ENCODE measurements at regions not wholly inside any gene's neighbourhood (a gene's known extent, or its start where the extent isn't known, plus 50 kb on each side); places are given as distances from the start of the nearest gene placed in this dataset.
A peak's percentile ranks its signal among the peaks of the same experiment; 100 is the strongest.

- no peak for DNase-seq
These were observed 61.6 kb upstream of the LAPTM5 start for GRCh38 chr1:30819244-30819571.

DNA sequence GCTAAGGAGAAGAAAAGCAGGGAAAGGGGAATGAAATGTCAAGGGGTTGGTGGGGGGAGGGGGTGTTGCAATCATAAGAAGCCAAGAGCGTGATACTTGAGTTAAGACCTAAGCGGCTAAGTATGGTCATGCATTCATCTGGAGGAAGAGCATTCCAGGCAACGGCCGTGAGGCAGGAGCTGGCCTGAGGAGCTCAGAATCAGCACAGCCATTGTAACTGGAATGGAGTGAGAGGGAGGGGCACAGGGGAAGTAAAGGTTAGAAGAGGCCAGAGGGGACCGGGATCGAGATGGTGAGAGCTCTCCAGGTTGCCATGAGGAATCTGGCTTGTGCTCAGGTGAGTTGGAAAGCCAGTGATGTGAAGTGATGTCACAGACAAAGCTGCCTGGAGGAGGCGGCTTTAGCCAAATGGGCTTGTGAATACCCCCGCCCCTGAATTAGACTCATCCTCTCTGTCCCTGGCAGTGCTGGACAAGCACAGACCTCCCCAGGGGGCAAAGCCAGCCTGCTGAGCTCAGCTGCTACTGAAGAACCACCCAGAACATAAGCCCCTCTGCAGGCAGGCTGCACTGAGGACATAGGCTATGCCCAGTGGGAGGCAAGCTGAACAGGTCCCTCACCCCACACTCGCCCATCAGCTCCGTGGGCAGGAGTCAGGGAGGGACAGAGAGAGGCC is 61.1 kb upstream of the LAPTM5 start:
- no peak for DNase-seq

DNA sequence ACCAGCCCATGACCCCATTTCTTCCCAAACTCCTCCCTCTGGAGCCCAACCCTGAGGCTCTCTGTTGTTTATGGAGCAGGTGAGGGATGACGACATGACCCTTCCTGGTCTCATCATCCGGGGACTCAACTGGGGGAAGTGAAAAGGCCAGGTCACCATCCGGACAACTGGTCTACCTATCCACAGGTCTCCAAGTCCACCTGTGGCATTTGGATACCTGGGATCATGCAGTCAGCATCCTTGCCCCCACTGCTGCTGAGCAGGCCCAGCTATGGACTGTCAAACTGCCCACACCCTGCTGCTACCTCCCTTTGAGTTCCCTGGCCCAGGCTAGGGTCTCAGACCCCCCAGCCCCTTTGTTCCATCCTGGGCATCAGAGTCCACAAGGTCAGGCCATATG is 60.0 kb upstream of the LAPTM5 start:
- DNase-seq = no peak

- no peak for DNase-seq
These were observed 59.5 kb upstream of the LAPTM5 start for GRCh38 chr1:30817077-30817438.

GRCh38 chr1:30816211-30817076 is 58.9 kb upstream of the LAPTM5 start:
- peak; percentile 85 for DNase-seq

- DNase-seq = no peak
These were observed 58.0 kb upstream of the LAPTM5 start for GRCh38 chr1:30815556-30815955.

GRCh38 chr1:30814292-30814691 is 56.7 kb upstream of the LAPTM5 start:
- DNase-seq = no peak

GRCh38 chr1:30812076-30812475 is 54.5 kb upstream of the LAPTM5 start:
- no peak for DNase-seq

DNA sequence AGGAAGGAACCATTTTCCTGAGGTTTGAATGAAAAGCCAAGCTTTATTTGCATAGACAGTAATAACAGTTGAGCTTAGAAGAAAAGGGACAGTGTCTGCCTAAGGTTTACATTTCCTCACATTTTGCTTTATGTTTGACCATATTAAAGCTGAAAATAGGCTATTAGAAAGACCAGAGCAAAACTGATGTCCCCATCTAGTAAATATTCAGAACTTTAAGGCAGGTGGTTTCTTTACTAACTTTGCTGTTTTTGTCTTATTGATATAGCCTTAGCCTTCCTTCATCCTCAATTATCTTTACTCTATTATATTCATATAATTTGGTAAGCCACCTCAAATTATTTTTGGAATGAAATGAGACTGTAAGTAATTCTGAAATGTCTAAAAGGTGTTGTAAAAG is 53.6 kb upstream of the LAPTM5 start:
- peak; percentile 4 for DNase-seq

GRCh38 chr1:30810416-30811080 is 53.0 kb upstream of the LAPTM5 start:
- no peak for DNase-seq

GRCh38 chr1:30809514-30810263 is 52.1 kb upstream of the LAPTM5 start:
- peak; percentile 28 for DNase-seq

DNA sequence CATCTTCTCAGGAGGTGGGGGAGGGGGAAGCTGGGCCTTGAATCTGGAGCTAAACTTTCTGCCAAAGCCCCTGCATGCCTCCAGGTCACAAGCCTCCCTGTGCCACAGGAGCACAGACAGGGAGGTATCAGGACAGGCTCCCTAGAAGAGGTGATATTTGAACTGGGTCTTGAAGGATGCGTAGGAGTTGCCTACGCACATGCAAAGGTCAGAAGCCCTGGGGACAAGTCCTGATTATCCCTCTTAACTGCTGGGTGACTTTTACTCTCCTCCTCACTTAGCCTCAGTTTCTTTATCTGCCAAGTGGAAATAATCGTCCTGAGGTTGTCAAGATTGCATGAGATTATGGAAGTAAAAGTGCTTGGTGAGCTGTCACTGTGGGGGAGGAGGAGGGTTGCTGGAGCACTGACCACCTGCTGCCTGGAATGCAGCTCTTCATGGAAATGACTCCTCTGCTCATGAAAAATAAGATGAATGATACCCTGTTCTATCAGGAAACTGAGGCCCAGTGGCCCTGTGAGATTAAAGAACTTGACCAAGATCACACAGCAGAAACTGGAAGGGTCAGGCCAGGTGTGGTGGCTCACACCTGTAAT is 50.6 kb upstream of the LAPTM5 start:
- DNase-seq = no peak

DNA sequence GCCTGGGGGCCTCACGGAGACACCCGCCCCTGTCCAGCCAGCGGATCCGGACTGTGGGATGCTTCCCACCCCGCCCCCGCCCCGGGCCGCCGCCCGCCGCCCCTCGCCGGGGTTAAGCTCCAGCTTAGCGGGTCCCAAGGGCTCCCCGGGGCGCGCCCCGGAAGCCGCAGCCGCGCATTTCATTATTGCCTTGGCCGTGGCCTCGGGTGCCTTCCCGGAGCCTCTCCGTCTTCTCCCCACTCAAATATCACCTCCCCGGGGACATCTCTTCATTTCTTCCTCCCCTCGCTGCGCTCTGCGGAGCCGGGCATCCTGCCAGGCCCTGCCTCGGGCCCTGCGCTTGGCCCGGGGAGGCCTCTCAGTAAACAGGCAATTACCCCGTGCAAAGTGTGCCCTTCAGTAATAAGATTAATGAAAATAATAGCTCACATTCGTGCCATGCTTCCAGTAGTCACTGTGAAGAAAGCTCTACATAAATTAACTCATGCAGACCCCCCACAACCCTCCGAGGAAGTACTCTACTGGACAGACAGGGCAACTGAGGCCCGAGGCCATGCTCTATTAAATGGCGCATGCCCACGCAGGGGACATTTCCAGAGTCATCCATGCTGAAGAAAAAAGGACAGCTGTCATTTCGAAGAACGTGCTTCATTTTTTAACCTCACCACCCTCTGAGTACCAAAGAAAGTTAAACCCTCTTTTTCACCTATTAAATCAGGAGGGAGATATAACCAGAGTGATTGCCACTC is 49.9 kb upstream of the LAPTM5 start:
- no peak for DNase-seq
